SU-DHL-6 (cell line): ENCODE measurements at regions not wholly inside any gene's neighbourhood (a gene's known extent, or its start where the extent isn't known, plus 50 kb on each side); places are given as distances from the start of the nearest gene placed in this dataset.
A peak's percentile ranks its signal among the peaks of the same experiment; 100 is the strongest.

Experiments used
- H2AFZ ChIP-seq: fragments of 200-600 bp; sonication (generic); 2 replicates; pipeline ENCODE4 v1.6.1; 2014; ENCODE audit warnings: low read depth, mild to moderate bottlenecking, moderate library complexity, mixed read lengths, antibody characterized with exemption, low read length; ENCODE audit not compliant: severe bottlenecking
- H3F3A ChIP-seq: fragments of 200-600 bp; shearing (Covaris generic); 2 replicates; pipeline ENCODE4 v1.6.0; 2016; ENCODE audit warnings: antibody characterized with exemption, mild to moderate bottlenecking; ENCODE audit not compliant: insufficient read depth
- H3K27ac ChIP-seq: fragments of 200-600 bp; sonication (generic); 2 replicates; pipeline ENCODE4 v1.5.1; 2016; ENCODE audit warnings: low read depth, mild to moderate bottlenecking, low read length, moderate library complexity, mixed read lengths
- H3K27me3 ChIP-seq: fragments of 200-600 bp; sonication (generic), shearing (Covaris generic); 2 replicates; pipeline ENCODE4 v1.6.0; 2014; ENCODE audit warnings: mild to moderate bottlenecking, low read length
- H3K36me3 ChIP-seq: fragments of 200-600 bp; sonication (generic); 2 replicates; pipeline ENCODE4 v1.6.1; 2014; ENCODE audit warnings: mild to moderate bottlenecking, low read length, mixed read lengths
- H3K4me2 ChIP-seq: fragments of 300-600, 200-600 bp; shearing (Covaris generic), sonication (generic); 2 replicates; pipeline ENCODE4 v1.6.0; 2014; ENCODE audit warnings: low read length, low read depth, mild to moderate bottlenecking; ENCODE audit not compliant: poor library complexity, severe bottlenecking
- H3K4me3 ChIP-seq: fragments of 200-600 bp; sonication (generic); 2 replicates; pipeline ENCODE4 v1.5.1; 2014; ENCODE audit warnings: antibody characterized with exemption, low read length, mild to moderate bottlenecking, mixed read lengths; ENCODE audit not compliant: insufficient read depth, poor library complexity, severe bottlenecking
- H3K79me2 ChIP-seq: fragments of 200-600 bp; sonication (generic); 2 replicates; pipeline ENCODE4 v1.6.1; 2014; ENCODE audit warnings: mild to moderate bottlenecking, low read length, moderate library complexity; ENCODE audit not compliant: insufficient read depth
- H3K9ac ChIP-seq: fragments of 200-600 bp; sonication (generic); 2 replicates; pipeline ENCODE4 v1.7.0; 2014; ENCODE audit warnings: mild to moderate bottlenecking, low read length
- H3K9me2 ChIP-seq: fragments of 200-600 bp; sonication (generic); replicated peaks from 2 replicates; pipeline ENCODE4 v1.6.1; 2014; ENCODE audit warnings: low read length; ENCODE audit not compliant: insufficient read depth
- H3K9me3 ChIP-seq: fragments of 200-600 bp; sonication (generic); 2 replicates; pipeline ENCODE4 v1.6.1; 2014; ENCODE audit warnings: low read length, mixed read lengths; ENCODE audit not compliant: insufficient read depth
- H4K20me1 ChIP-seq: fragments of 200-600 bp; sonication (generic); 2 replicates; pipeline ENCODE4 v1.6.1; 2014; ENCODE audit warnings: low read depth, mild to moderate bottlenecking, antibody characterized with exemption, low read length, moderate library complexity, mixed read lengths
- CTCF ChIP-seq: fragments of 200-600 bp; sonication (generic); IDR thresholded peaks from one replicate; pipeline ENCODE4 v1.5.1; 2017; ENCODE audit warnings: antibody characterized with exemption, mild to moderate bottlenecking, low read length, moderate library complexity; ENCODE audit not compliant: insufficient read depth, poor library complexity, severe bottlenecking
- EZH2phosphoT487 ChIP-seq: fragments of 200-600 bp; sonication (generic), shearing (Covaris generic); conservative IDR thresholded peaks from 2 replicates; pipeline ENCODE4 v1.6.1; 2018; ENCODE audit warnings: mild to moderate bottlenecking, antibody characterized with exemption, low read length, moderate library complexity, mixed read lengths

- TF ChIP-seq EZH2phosphoT487 = no peak
- no peak for TF ChIP-seq CTCF
- Histone ChIP-seq H3K9ac (no peak overlapping the region), H3K9me2 (no peaks in the 10 kb centered on the region), H3K27ac (no peak overlapping the region), H2AFZ (no peak overlapping the region), H3F3A (no peaks in the 10 kb centered on the region), H3K4me2 (no peak overlapping the region), H3K4me3 (no peak overlapping the region), H3K79me2 (no peaks in the 10 kb centered on the region), H3K27me3 (no peaks in the 10 kb centered on the region), H3K9me3 (no peaks in the 10 kb centered on the region), H4K20me1 (no peaks in the 10 kb centered on the region), H3K36me3 (no peaks in the 10 kb centered on the region)
Measured at GRCh38 chrX:43106009-43106408, 328.0 kb upstream of the PPP1R2C start.

- no peaks in the 10 kb centered on the region for H3K79me2 ChIP-seq
- no peaks in the 10 kb centered on the region for H3K27me3 ChIP-seq
- no peaks in the 10 kb centered on the region for H3K9me3 ChIP-seq
- no peak overlapping the region for H3K4me2 ChIP-seq
- TF ChIP-seq EZH2phosphoT487 (no peak), CTCF (no peak)
- no peak overlapping the region for H2AFZ ChIP-seq
- no peak overlapping the region for H3K27ac ChIP-seq
- H3K9ac ChIP-seq = no peak overlapping the region
- H3F3A ChIP-seq = no peaks in the 10 kb centered on the region
- H3K36me3 ChIP-seq = no peaks in the 10 kb centered on the region
- no peaks in the 10 kb centered on the region for H4K20me1 ChIP-seq
- H3K4me3 ChIP-seq = no peak overlapping the region
- H3K9me2 ChIP-seq = no peaks in the 10 kb centered on the region
Measured at GRCh38 chrX:43108828-43109227, 330.9 kb upstream of the PPP1R2C start.

GRCh38 chrX:43121637-43122036 lies 343.7 kb upstream of the PPP1R2C start:
- Histone ChIP-seq H3K4me3 (no peak overlapping the region), H3K9me2 (no peaks in the 10 kb centered on the region), H3K9ac (no peak overlapping the region), H3K36me3 (no peaks in the 10 kb centered on the region), H3K9me3 (no peaks in the 10 kb centered on the region), H3K27me3 (no peaks in the 10 kb centered on the region), H2AFZ (peak overlapping the region; percentile 26), H4K20me1 (no peaks in the 10 kb centered on the region), H3F3A (no peaks in the 10 kb centered on the region), H3K79me2 (no peaks in the 10 kb centered on the region), H3K27ac (no peak overlapping the region), H3K4me2 (no peak overlapping the region)
- no peak for TF ChIP-seq CTCF
- TF ChIP-seq EZH2phosphoT487 = no peak
